Fibroblast of the aortic adventitia (primary cell): ENCODE measurements at regions not wholly inside any gene's neighbourhood (a gene's known extent, or its start where the extent isn't known, plus 50 kb on each side); places are given as distances from the start of the nearest gene placed in this dataset. TPM values are rescaled to one million over a fixed set of nuclear protein-coding genes. Genes with fewer than 3 reads are reported as not detected.

Source experiments
- DNase-seq: peaks from one replicate; pipeline ENCODE4 v3.0.0-alpha.2; 2010; ENCODE audit warnings: low read depth
- H3K4me3 ChIP-seq: 2 replicates; pipeline ENCODE4 v1.5.1; 2011; ENCODE audit warnings: low read depth, mild to moderate bottlenecking, control low read depth, low read length, moderate library complexity
- CTCF ChIP-seq: IDR thresholded peaks from 2 replicates; pipeline ENCODE4 v1.5.1; 2011; ENCODE audit warnings: mild to moderate bottlenecking, low read length, control low read depth, inconsistent platforms; ENCODE audit not compliant: insufficient read depth
- small RNA-seq: library from RNA; depleted of rRNA; stranded (forward); fragments of <200 nt; gene quantifications from one replicate; pipeline ENCODE3, GENCODE V24; 2012

GRCh38 chr7:34603711-34604444 lies 54.1 kb upstream of the NPSR1 start:
- no peak for TF ChIP-seq CTCF
- no peak for DNase-seq
- no peak overlapping the region for H3K4me3 ChIP-seq

Small RNAs in the stretch of these regions (small RNA-seq; reads per million reads assigned to genes)
- not detected for gene RNU6-438P
